ENCODE measurements at regions not wholly inside any gene's neighbourhood (a gene's known extent, or its start where the extent isn't known, plus 50 kb on each side); places are given as distances from the start of the nearest gene placed in this dataset.

GRCh38 chr10:10780746-10781145, 236.9 kb upstream of the CELF2 start:
- H3K4me1 Mint-ChIP-seq: no peaks in the 10 kb centered on the region
- ATAC-seq: no peak
- DNase-seq (ENCODE audit: low spot score in 2 of 2): no peak
- no peak overlapping the region for H3K27ac Mint-ChIP-seq
- H3K4me3 Mint-ChIP-seq: no peak overlapping the region
- no peaks in the 10 kb centered on the region for H3K9me3 Mint-ChIP-seq
- no peaks in the 10 kb centered on the region for H3K36me3 Mint-ChIP-seq

- H3K9me3 Mint-ChIP-seq: no peaks in the 10 kb centered on the region
- no peak overlapping the region for H3K27ac Mint-ChIP-seq
- ATAC-seq (peak; percentile 31), DNase-seq (ENCODE audit: low spot score in 2 of 2) (no peak)
- no peaks in the 10 kb centered on the region for H3K4me1 Mint-ChIP-seq
- H3K4me3 Mint-ChIP-seq: no peak overlapping the region
- no peaks in the 10 kb centered on the region for H3K36me3 Mint-ChIP-seq
Measured at GRCh38 chr10:10782603-10783002, 235.1 kb upstream of the CELF2 start.

- DNase-seq (ENCODE audit: low spot score in 2 of 2) (no peak), ATAC-seq (no peak)
- Mint-ChIP-seq H3K4me1 (no peaks in the 10 kb centered on the region), H3K27ac (no peak overlapping the region), H3K9me3 (no peaks in the 10 kb centered on the region), H3K36me3 (no peaks in the 10 kb centered on the region), H3K4me3 (no peak overlapping the region)
Measured at GRCh38 chr10:10785627-10786026, 232.0 kb upstream of the CELF2 start.

- no peak for DNase-seq (ENCODE audit: low spot score in 2 of 2)
- H3K9me3 Mint-ChIP-seq: no peaks in the 10 kb centered on the region
- no peak overlapping the region for H3K4me3 Mint-ChIP-seq
- no peak for ATAC-seq
- H3K27ac Mint-ChIP-seq: no peak overlapping the region
- no peaks in the 10 kb centered on the region for H3K4me1 Mint-ChIP-seq
- no peaks in the 10 kb centered on the region for H3K36me3 Mint-ChIP-seq
Measured at GRCh38 chr10:10786109-10787090, 231.3 kb upstream of the CELF2 start.

GRCh38 chr10:10787586-10787985, 230.1 kb upstream of the CELF2 start:
- H3K36me3 Mint-ChIP-seq: no peaks in the 10 kb centered on the region
- H3K9me3 Mint-ChIP-seq: no peaks in the 10 kb centered on the region
- no peak for ATAC-seq
- no peak overlapping the region for H3K4me3 Mint-ChIP-seq
- H3K4me1 Mint-ChIP-seq: no peaks in the 10 kb centered on the region
- no peak overlapping the region for H3K27ac Mint-ChIP-seq
- no peak for DNase-seq (ENCODE audit: low spot score in 2 of 2)

GRCh38 chr10:10788761-10789160, 228.9 kb upstream of the CELF2 start:
- ATAC-seq (no peak), DNase-seq (ENCODE audit: low spot score in 2 of 2) (no peak)
- no peak overlapping the region for H3K4me3 Mint-ChIP-seq
- H3K4me1 Mint-ChIP-seq: no peaks in the 10 kb centered on the region
- no peaks in the 10 kb centered on the region for H3K36me3 Mint-ChIP-seq
- H3K9me3 Mint-ChIP-seq: no peaks in the 10 kb centered on the region
- no peak overlapping the region for H3K27ac Mint-ChIP-seq

- no peak for DNase-seq (ENCODE audit: low spot score in 2 of 2)
- Mint-ChIP-seq H3K27ac (no peak overlapping the region), H3K9me3 (no peaks in the 10 kb centered on the region), H3K36me3 (no peaks in the 10 kb centered on the region), H3K4me3 (no peak overlapping the region), H3K4me1 (no peaks in the 10 kb centered on the region)
- no peak for ATAC-seq
Measured at GRCh38 chr10:10791869-10792268, 225.8 kb upstream of the CELF2 start.

GRCh38 chr10:10792681-10793080, 225.0 kb upstream of the CELF2 start:
- no peaks in the 10 kb centered on the region for H3K4me1 Mint-ChIP-seq
- H3K9me3 Mint-ChIP-seq: no peaks in the 10 kb centered on the region
- no peak overlapping the region for H3K27ac Mint-ChIP-seq
- no peak for ATAC-seq
- H3K4me3 Mint-ChIP-seq: no peak overlapping the region
- no peaks in the 10 kb centered on the region for H3K36me3 Mint-ChIP-seq
- DNase-seq (ENCODE audit: low spot score in 2 of 2): no peak

- Mint-ChIP-seq H3K4me3 (no peak overlapping the region), H3K4me1 (no peaks in the 10 kb centered on the region), H3K27ac (no peak overlapping the region), H3K9me3 (no peaks in the 10 kb centered on the region), H3K36me3 (no peaks in the 10 kb centered on the region)
- DNase-seq (ENCODE audit: low spot score in 2 of 2): no peak
- ATAC-seq: no peak
Measured at GRCh38 chr10:10794046-10794445, 223.6 kb upstream of the CELF2 start.

- ATAC-seq (no peak), DNase-seq (ENCODE audit: low spot score in 2 of 2) (no peak)
- H3K4me1 Mint-ChIP-seq: no peaks in the 10 kb centered on the region
- H3K4me3 Mint-ChIP-seq: no peak overlapping the region
- no peaks in the 10 kb centered on the region for H3K36me3 Mint-ChIP-seq
- H3K27ac Mint-ChIP-seq: no peak overlapping the region
- H3K9me3 Mint-ChIP-seq: no peaks in the 10 kb centered on the region
Measured at GRCh38 chr10:10794791-10795191, 222.9 kb upstream of the CELF2 start.

- Mint-ChIP-seq H3K4me1 (no peaks in the 10 kb centered on the region), H3K27ac (no peak overlapping the region), H3K9me3 (no peaks in the 10 kb centered on the region), H3K36me3 (no peaks in the 10 kb centered on the region), H3K4me3 (no peak overlapping the region)
- ATAC-seq (no peak), DNase-seq (ENCODE audit: low spot score in 2 of 2) (no peak)
Measured at GRCh38 chr10:10796061-10796773, 221.5 kb upstream of the CELF2 start.

- no peak overlapping the region for H3K27ac Mint-ChIP-seq
- no peak for DNase-seq (ENCODE audit: low spot score in 2 of 2)
- no peak overlapping the region for H3K4me3 Mint-ChIP-seq
- H3K9me3 Mint-ChIP-seq: no peaks in the 10 kb centered on the region
- H3K4me1 Mint-ChIP-seq: no peaks in the 10 kb centered on the region
- no peak for ATAC-seq
- H3K36me3 Mint-ChIP-seq: no peaks in the 10 kb centered on the region
Measured at GRCh38 chr10:10796774-10797415, 220.8 kb upstream of the CELF2 start.

- no peak for ATAC-seq
- Mint-ChIP-seq H3K4me3 (no peak overlapping the region), H3K36me3 (no peaks in the 10 kb centered on the region), H3K9me3 (no peaks in the 10 kb centered on the region), H3K27ac (no peak overlapping the region), H3K4me1 (no peaks in the 10 kb centered on the region)
- no peak for DNase-seq (ENCODE audit: low spot score in 2 of 2)
Measured at GRCh38 chr10:10797513-10797912, 220.2 kb upstream of the CELF2 start.

- Mint-ChIP-seq H3K36me3 (no peaks in the 10 kb centered on the region), H3K4me3 (no peak overlapping the region), H3K27ac (no peak overlapping the region), H3K4me1 (no peaks in the 10 kb centered on the region), H3K9me3 (no peaks in the 10 kb centered on the region)
- no peak for ATAC-seq
- no peak for DNase-seq (ENCODE audit: low spot score in 2 of 2)
Measured at GRCh38 chr10:10798102-10798863, 219.4 kb upstream of the CELF2 start.

- DNase-seq (ENCODE audit: low spot score in 2 of 2) (no peak), ATAC-seq (no peak)
- Mint-ChIP-seq H3K4me3 (no peak overlapping the region), H3K4me1 (no peaks in the 10 kb centered on the region), H3K9me3 (no peaks in the 10 kb centered on the region), H3K27ac (no peak overlapping the region), H3K36me3 (no peaks in the 10 kb centered on the region)
Measured at GRCh38 chr10:10798864-10799192, 218.8 kb upstream of the CELF2 start.

Data from stimulated activated effector memory CD8-positive, alpha-beta T cell treated with anti-CD3 and anti-CD28 coated beads, Interleukin-12 subunit alpha, Interleukin-12 subunit beta, amount 100 ng/mL, for 72 hours (primary cell).